MM.1S (cell line): ENCODE measurements at regions not wholly inside any gene's neighbourhood (a gene's known extent, or its start where the extent isn't known, plus 50 kb on each side); places are given as distances from the start of the nearest gene placed in this dataset.

Experiments used
- CTCF ChIP-seq: fragments of 300-600 bp; sonication (generic); IDR thresholded peaks from 2 replicates; pipeline ENCODE4 v1.5.1; 2016; ENCODE audit warnings: antibody characterized with exemption, low read length, mixed read lengths
- EZH2 ChIP-seq: fragments of 300-600 bp; sonication (generic); optimal IDR thresholded peaks from 2 replicates; pipeline ENCODE3; 2017; ENCODE audit warnings: low read depth, mild to moderate bottlenecking, antibody characterized with exemption, low read length, mixed read lengths
- EZH2phosphoT487 ChIP-seq: fragments of 300-600 bp; sonication (generic); IDR thresholded peaks from 2 replicates; pipeline ENCODE4 v1.6.1; 2018; ENCODE audit warnings: antibody characterized with exemption, low read length

GRCh38 chr2:34828481-34828880 lies 1229.4 kb upstream of the FAM98A start:
- TF ChIP-seq CTCF: no peak
- TF ChIP-seq EZH2: no peak
- TF ChIP-seq EZH2phosphoT487: no peak
